NCI-H1417 treated with DMSO at 0.1 percent for 48 hours (cell line): ENCODE measurements at regions not wholly inside any gene's neighbourhood (a gene's known extent, or its start where the extent isn't known, plus 50 kb on each side); places are given as distances from the start of the nearest gene placed in this dataset.
A peak's percentile ranks its signal among the peaks of the same experiment; 100 is the strongest.
"Not testable (repeated sequence)": the region's sequence is repeated elsewhere in the genome, so short reads cannot be mapped to it uniquely, and the experiment has no call there.

Experiments
- DNase-seq: peaks from one replicate; lab custom pipeline; 2025; lab: John Stamatoyannopoulos, UW

DNA sequence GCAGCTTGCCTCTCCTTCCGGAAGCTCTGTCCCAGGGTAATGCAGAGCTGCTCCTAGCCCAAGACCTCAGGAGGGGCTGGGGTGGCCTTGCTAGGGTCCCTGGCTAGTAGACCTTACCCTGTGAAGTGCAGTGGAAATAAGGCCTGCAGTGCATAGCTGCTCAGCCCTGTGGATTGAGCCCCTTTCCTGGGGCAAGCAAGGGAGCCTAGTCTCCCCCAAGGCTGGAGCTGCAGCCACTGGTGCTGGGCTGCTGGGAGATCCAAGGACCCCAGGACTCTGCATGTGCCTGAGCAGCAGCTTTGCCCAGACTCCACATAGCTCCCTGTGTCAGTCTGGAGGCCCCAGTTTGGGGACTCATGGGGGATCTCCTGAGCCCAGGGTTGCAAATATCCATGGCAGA lies 57.9 kb downstream of the FANCF start:
- no peak for DNase-seq

GRCh38 chr11:22566293-22566692 lies 59.3 kb downstream of the FANCF start:
- no peak for DNase-seq

DNA sequence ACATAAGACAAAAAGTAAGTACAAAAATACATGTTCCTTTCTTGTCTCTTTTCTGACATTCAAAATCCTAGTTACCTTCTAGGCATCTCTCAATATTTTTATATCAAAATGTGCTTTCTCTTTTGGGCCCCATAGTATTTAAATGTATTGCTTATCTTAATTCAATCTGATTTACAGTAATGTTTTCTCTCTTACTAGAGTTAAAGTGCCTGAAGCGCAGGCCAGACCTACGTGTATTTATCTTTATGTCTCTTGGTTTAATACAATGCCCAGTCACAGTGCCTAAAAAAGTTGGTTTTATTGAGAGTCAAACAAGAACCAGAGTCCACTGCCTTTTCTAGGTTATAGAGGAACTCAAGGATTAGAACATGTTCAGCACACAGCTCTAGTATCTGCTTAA lies 64.3 kb downstream of the FANCF start:
- DNase-seq, result no peak

DNA sequence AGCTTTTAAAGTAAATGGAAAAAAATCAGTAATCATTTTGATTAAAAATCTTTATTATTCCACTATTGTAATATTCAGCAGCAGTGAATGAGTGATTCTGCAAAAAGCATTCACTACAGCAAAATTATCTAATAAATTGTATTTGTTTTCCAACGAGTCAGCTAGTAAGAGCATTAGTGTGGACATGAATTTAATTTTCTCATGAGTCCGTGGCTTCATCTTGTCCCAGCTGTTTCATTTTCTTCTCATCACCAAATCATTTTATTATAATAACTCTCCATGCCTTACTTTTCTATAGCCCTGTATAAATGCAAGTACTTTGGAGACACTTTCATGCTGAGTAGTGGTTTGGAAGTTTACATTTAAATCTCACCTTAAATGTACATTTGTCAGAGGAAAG lies 66.2 kb downstream of the FANCF start:
- DNase-seq, result no peak

- peak; percentile 1 for DNase-seq
These were observed 67.0 kb downstream of the FANCF start for GRCh38 chr11:22558664-22559063.

GRCh38 chr11:22556381-22556780 lies 69.2 kb downstream of the FANCF start:
- no peak for DNase-seq

GRCh38 chr11:22555881-22556280 lies 69.7 kb downstream of the FANCF start:
- no peak for DNase-seq

GRCh38 chr11:22554221-22554620 lies 71.4 kb downstream of the FANCF start:
- no peak for DNase-seq

- DNase-seq, result no peak
These were observed 72.7 kb downstream of the FANCF start for GRCh38 chr11:22552885-22553284.

- no peak for DNase-seq
These were observed 78.9 kb downstream of the FANCF start for GRCh38 chr11:22546746-22547145.

DNA sequence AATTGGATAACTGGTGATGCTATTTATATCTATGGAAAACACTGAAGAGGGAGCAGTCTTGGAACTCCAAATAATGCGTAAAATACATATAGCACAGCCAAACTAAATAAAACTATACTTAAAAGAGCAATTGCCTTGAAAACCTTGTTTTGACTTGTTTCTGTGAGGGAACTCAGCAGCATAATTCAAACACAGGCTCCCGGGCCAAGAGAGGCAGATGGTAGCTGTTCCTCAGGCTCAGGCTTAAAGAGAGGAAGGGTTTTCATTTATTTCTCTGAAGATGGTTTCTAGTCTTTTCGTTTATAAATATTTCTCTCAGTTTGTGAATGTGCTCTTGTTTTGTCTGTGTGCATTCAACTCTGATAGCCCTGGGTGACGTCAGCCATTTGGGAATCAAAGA lies 82.4 kb downstream of the FANCF start:
- no peak for DNase-seq

GRCh38 chr11:22539821-22540256 lies 85.8 kb downstream of the FANCF start:
- DNase-seq, result peak; percentile 36

GRCh38 chr11:22536071-22536470 lies 89.6 kb downstream of the FANCF start:
- no peak for DNase-seq

- not testable (repeated sequence) for DNase-seq
These were observed 96.8 kb downstream of the FANCF start for GRCh38 chr11:22528612-22529429.

GRCh38 chr11:22522225-22522624 lies 103.4 kb downstream of the FANCF start:
- DNase-seq, result no peak

- DNase-seq, result no peak
These were observed 104.4 kb downstream of the FANCF start for GRCh38 chr11:22521226-22521625.

- DNase-seq, result no peak
These were observed 105.1 kb downstream of the FANCF start for GRCh38 chr11:22520521-22520920.

GRCh38 chr11:22518344-22518743 lies 107.3 kb downstream of the FANCF start:
- DNase-seq, result not testable (repeated sequence)

DNA sequence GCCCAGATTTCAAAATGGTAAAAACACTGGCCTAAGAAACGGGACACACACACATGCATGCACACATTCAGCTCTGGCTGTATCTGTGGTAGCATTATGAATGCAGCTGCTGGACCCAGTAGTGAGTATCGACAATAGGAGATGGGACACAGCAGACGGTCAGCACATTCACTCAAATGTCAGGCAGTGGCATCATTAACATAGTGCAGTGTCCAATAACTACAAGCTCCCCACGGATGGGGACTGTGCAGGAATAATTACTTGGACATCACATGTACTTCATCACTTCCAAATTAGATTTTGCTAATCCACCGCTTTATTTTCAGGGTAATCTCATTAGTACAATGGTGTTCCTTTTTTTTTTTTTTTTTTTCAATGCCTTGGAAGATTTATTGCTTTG lies 109.5 kb downstream of the FANCF start:
- no peak for DNase-seq

DNA sequence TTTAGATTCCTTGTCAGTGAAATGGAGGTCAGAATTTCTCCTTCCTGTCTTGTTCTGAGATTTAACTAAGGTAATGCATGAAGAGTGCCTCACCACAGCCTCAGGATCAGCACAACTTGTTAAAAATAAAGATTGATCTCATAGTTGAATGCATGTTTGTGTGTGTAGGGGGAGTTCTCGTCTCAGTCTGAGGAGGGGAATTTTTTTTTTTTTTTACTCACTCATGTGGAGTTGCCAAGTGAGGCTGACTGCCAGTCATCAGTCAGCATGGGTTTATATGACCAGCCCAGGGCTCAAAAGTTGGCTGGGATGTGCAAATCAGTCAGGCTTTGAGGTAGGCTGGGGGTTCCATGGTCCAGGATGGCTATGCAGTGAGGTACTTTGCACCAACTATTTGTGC lies 113.2 kb downstream of the FANCF start:
- DNase-seq, result no peak

- DNase-seq, result no peak
These were observed 114.9 kb downstream of the FANCF start for GRCh38 chr11:22510741-22511140.

- DNase-seq, result no peak
These were observed 115.6 kb downstream of the FANCF start for GRCh38 chr11:22510010-22510409.

- DNase-seq, result no peak
These were observed 117.0 kb downstream of the FANCF start for GRCh38 chr11:22508665-22509064.

DNA sequence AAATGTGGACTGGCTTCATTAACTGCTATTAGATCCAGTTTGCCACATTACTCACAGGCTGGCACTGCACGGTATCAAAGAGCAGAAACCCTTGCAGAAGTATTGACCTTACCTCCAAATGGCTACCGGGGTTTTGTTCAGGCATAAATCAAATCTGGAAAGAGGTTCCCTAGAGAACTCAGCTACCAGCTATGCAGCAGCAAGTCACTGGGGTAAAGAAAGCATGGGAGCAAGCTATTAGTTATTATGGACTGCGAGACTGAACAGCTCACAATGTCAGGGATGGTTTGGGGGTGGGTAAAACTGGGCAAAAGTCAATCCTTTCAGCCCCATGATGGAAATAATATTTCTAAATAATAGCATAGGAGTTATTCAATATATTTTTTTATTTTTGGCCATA lies 128.1 kb downstream of the FANCF start:
- DNase-seq, result no peak
